ENCODE measurements at regions not wholly inside any gene's neighbourhood (a gene's known extent, or its start where the extent isn't known, plus 50 kb on each side); places are given as distances from the start of the nearest gene placed in this dataset.

DNA sequence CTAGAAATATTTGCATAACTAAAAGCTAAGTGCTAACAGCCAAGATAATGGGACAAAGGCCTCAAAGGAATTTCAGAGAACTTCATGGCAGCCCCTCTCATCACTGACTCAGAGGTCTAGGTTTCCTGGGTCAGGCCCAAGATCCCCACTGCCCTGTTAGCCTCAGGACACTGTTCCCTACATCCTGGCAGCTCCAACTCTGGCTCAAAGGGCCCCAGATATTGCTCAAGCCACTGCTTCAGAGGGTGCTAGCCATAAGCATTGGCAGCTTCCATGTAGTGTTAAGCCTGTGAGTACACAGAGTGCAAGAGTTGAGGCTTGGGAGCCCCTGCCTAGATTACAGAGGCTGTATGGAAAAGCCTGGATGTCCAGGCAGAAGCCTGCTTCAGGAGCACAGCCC lies 998.1 kb downstream of the TLE1 start:
- TF ChIP-seq CTCF (optimal IDR thresholded peaks at IDR 0.05 in 1 of 3, IDR thresholded peaks at IDR 0.05 in 1 of 3, conservative IDR thresholded peaks at IDR 0.05 in 1 of 3; ENCODE audit: extremely low read depth in 1 of 3, insufficient read depth in 2 of 3, low read length in 3 of 3) = no peak
- TF ChIP-seq EZH2 (IDR thresholded peaks at IDR 0.05; ENCODE audit: low read length) = no peak
